Sigmoid colon (tissue), 6 donors: ENCODE measurements at regions not wholly inside any gene's neighbourhood (a gene's known extent, or its start where the extent isn't known, plus 50 kb on each side); places are given as distances from the start of the nearest gene placed in this dataset.

Experiments
- DNase-seq: peaks from one replicate; pipeline ENCODE4 v3.0.0-alpha.2; 2019
- H3K27ac ChIP-seq, 4 donors: fragments of 200-600 bp; sonication (generic); one replicate each; pipeline ENCODE4 v1.5.1; 2016 to 2019; ENCODE audit warnings: mild to moderate bottlenecking in 1 of 4
- H3K27me3 ChIP-seq, 3 donors: fragments of 200-600 bp; sonication (generic); one replicate each; pipeline ENCODE4 v1.5.1; 2019; ENCODE audit warnings: mild to moderate bottlenecking in 1 of 3
- H3K36me3 ChIP-seq, 4 donors: fragments of 200-600 bp; sonication (generic); one replicate each; pipeline ENCODE4 v1.5.1; 2016 to 2019
- H3K4me1 ChIP-seq, 4 donors: fragments of 200-600 bp; sonication (generic); one replicate each; pipeline ENCODE4 v1.5.1; 2017 to 2019
- H3K4me3 ChIP-seq, 4 donors: fragments of 200-600 bp; sonication (generic); one replicate each; pipeline ENCODE4 v1.5.1; 2017 to 2019; ENCODE audit warnings: mild to moderate bottlenecking in 2 of 4, moderate library complexity in 1 of 4
- H3K9me3 ChIP-seq, 4 donors: fragments of 200-600 bp in 3 of 4; sonication (generic) in 3 of 4; one replicate each; pipeline versions ENCODE4 v1.5.1 to v1.6.1; 2013 to 2019
- CTCF ChIP-seq, 4 experiments: fragments of 450-650 bp in 3 of 4; fragments of 200-600 bp in 1 of 4; IDR thresholded peaks; one replicate each; pipeline ENCODE4 v1.5.1; 2016 to 2019; ENCODE audit warnings: antibody characterized with exemption in 4 of 4, mild to moderate bottlenecking in 3 of 4, moderate library complexity in 2 of 4
- EP300 ChIP-seq, 4 donors: sonication (generic); formaldehyde crosslinking; IDR thresholded peaks; one replicate each; pipeline ENCODE4 v1.6.1; 2017; ENCODE audit warnings: antibody characterized with exemption in 4 of 4
- POLR2A ChIP-seq, 2 donors: fragments of 450-650 bp; IDR thresholded peaks; one replicate each; pipeline ENCODE4 v1.6.1; 2016; ENCODE audit warnings: antibody characterized with exemption in 2 of 2, mild to moderate bottlenecking in 2 of 2, moderate library complexity in 2 of 2
- POLR2AphosphoS5 ChIP-seq, 4 donors: sonication (generic); formaldehyde crosslinking; IDR thresholded peaks; one replicate each; pipeline ENCODE4 v1.6.1; 2017; ENCODE audit warnings: antibody characterized with exemption in 4 of 4
- WGBS, 2 donors: extraction: QIAGEN DNeasy Blood & Tissue Kit; methylation state at CpG; one replicate each; pipeline ENCODE4 v1.1.7; 2013; 5-methylcytosine and 5-hydroxymethylcytosine counted together
- intact Hi-C: fragments of 100-400 bp; cut with DNase I; formaldehyde crosslinking; loops from one replicate; pipeline ENCODE4 v1.15.1; 2023
- donor health status: healthy with polysubstance abuse.
- donor health status: healthy.

- no peaks in the 10 kb centered on the region for H3K27me3 ChIP-seq
- no peak for TF ChIP-seq POLR2A (IDR thresholded peaks at IDR 0.05)
- TF ChIP-seq CTCF (IDR thresholded peaks at IDR 0.05), result no peak
- no peak for TF ChIP-seq EP300 (IDR thresholded peaks at IDR 0.05)
- no peak for TF ChIP-seq POLR2AphosphoS5 (IDR thresholded peaks at IDR 0.05)
- H3K36me3 ChIP-seq, result no peaks in the 10 kb centered on the region
- DNase-seq, result no peak
- H3K9me3 ChIP-seq, result no peaks in the 10 kb centered on the region
- no peak overlapping the region for H3K4me3 ChIP-seq
- intact Hi-C loops, result no loop called here
- 8 to 16% methylated on average over 7 of the region's 7 CpGs for WGBS, 2 donors
- H3K4me1 ChIP-seq, result no peaks in the 10 kb centered on the region
- no peak overlapping the region for H3K27ac ChIP-seq
Observed at GRCh38 chr16:51538707-51539498, 387.8 kb upstream of the SALL1 start.

- H3K4me1 ChIP-seq, result no peaks in the 10 kb centered on the region
- no peak overlapping the region for H3K4me3 ChIP-seq
- H3K36me3 ChIP-seq, result no peaks in the 10 kb centered on the region
- H3K9me3 ChIP-seq, result no peaks in the 10 kb centered on the region
- 65 to 76% methylated on average over 11 of the region's 11 CpGs for WGBS, 2 donors
- H3K27ac ChIP-seq, result no peak overlapping the region
- H3K27me3 ChIP-seq, result no peaks in the 10 kb centered on the region
- intact Hi-C loops, result no loop called here
- no peak for DNase-seq
- TF ChIP-seq POLR2AphosphoS5 (IDR thresholded peaks at IDR 0.05), result no peak
- no peak for TF ChIP-seq POLR2A (IDR thresholded peaks at IDR 0.05)
- TF ChIP-seq EP300 (IDR thresholded peaks at IDR 0.05), result no peak
- no peak for TF ChIP-seq CTCF (IDR thresholded peaks at IDR 0.05)
Observed at GRCh38 chr16:51535591-51535990, 384.5 kb upstream of the SALL1 start.

- H3K27me3 ChIP-seq, result no peaks in the 10 kb centered on the region
- no peaks in the 10 kb centered on the region for H3K4me1 ChIP-seq
- no peak overlapping the region for H3K27ac ChIP-seq
- no peak overlapping the region for H3K4me3 ChIP-seq
- TF ChIP-seq POLR2A (IDR thresholded peaks at IDR 0.05), result no peak
- TF ChIP-seq EP300 (IDR thresholded peaks at IDR 0.05), result no peak
- no peak for TF ChIP-seq POLR2AphosphoS5 (IDR thresholded peaks at IDR 0.05)
- no peak for TF ChIP-seq CTCF (IDR thresholded peaks at IDR 0.05)
- H3K36me3 ChIP-seq, result no peaks in the 10 kb centered on the region
- WGBS, 2 donors, result 68 to 85% methylated on average over 1 of the region's 1 CpG
- intact Hi-C loops, result no loop called here
- DNase-seq, result no peak
- no peaks in the 10 kb centered on the region for H3K9me3 ChIP-seq
Observed at GRCh38 chr16:51532551-51532950, 381.5 kb upstream of the SALL1 start.

GRCh38 chr16:51531271-51531670 is 380.2 kb upstream of the SALL1 start:
- Histone ChIP-seq H3K4me1 (no peaks in the 10 kb centered on the region), H3K36me3 (no peaks in the 10 kb centered on the region), H3K27ac (no peak overlapping the region), H3K4me3 (no peak overlapping the region), H3K27me3 (no peaks in the 10 kb centered on the region), H3K9me3 (no peaks in the 10 kb centered on the region)
- no peak for TF ChIP-seq EP300 (IDR thresholded peaks at IDR 0.05)
- no peak for TF ChIP-seq POLR2AphosphoS5 (IDR thresholded peaks at IDR 0.05)
- TF ChIP-seq POLR2A (IDR thresholded peaks at IDR 0.05), result no peak
- TF ChIP-seq CTCF (IDR thresholded peaks at IDR 0.05), result no peak
- WGBS, 2 donors, result 86 to 94% methylated on average over 3 of the region's 3 CpGs
- intact Hi-C loops, result no loop called here
- no peak for DNase-seq

- Histone ChIP-seq H3K27ac (no peak overlapping the region), H3K4me1 (no peaks in the 10 kb centered on the region), H3K27me3 (no peaks in the 10 kb centered on the region), H3K9me3 (peaks cover 0 to 2% (median 0%) of the 10 kb centered on the region in 4 donors), H3K36me3 (no peaks in the 10 kb centered on the region), H3K4me3 (no peak overlapping the region)
- intact Hi-C loops, result no loop called here
- WGBS, 2 donors, result 77 to 84% methylated on average over 6 of the region's 6 CpGs
- no peak for TF ChIP-seq POLR2A (IDR thresholded peaks at IDR 0.05)
- no peak for TF ChIP-seq EP300 (IDR thresholded peaks at IDR 0.05)
- TF ChIP-seq POLR2AphosphoS5 (IDR thresholded peaks at IDR 0.05), result no peak
- TF ChIP-seq CTCF (IDR thresholded peaks at IDR 0.05), result no peak
- DNase-seq, result no peak
Observed at GRCh38 chr16:51527349-51527748, 376.3 kb upstream of the SALL1 start.
